Panc1 (cell line): ENCODE measurements at regions not wholly inside any gene's neighbourhood (a gene's known extent, or its start where the extent isn't known, plus 50 kb on each side); places are given as distances from the start of the nearest gene placed in this dataset.

Source experiments
- CTCF ChIP-seq: fragments of 450-650 bp; IDR thresholded peaks from 2 replicates; pipeline ENCODE4 v1.5.1; 2017; ENCODE audit warnings: mild to moderate bottlenecking
- SIN3A ChIP-seq: IDR thresholded peaks from 2 replicates; pipeline ENCODE4 v1.6.1; 2012; ENCODE audit warnings: low read depth, mild to moderate bottlenecking, low read length, moderate library complexity, borderline replicate concordance; ENCODE audit not compliant: insufficient read depth
- TF ChIP-seq, protein P1 (sequence below), 2 experiments: IDR thresholded peaks; 2 replicates each; pipeline ENCODE4 v1.6.1; 2011 to 2012; ENCODE audit warnings: low read depth in 2 of 2, control low read depth in 1 of 2, low read length in 1 of 2, mild to moderate bottlenecking in 1 of 2, moderate library complexity in 1 of 2; ENCODE audit not compliant: insufficient read depth in 1 of 2

- TF ChIP-seq CTCF (no peak), SIN3A (no peak)
- TF ChIP-seq, protein P1, sequence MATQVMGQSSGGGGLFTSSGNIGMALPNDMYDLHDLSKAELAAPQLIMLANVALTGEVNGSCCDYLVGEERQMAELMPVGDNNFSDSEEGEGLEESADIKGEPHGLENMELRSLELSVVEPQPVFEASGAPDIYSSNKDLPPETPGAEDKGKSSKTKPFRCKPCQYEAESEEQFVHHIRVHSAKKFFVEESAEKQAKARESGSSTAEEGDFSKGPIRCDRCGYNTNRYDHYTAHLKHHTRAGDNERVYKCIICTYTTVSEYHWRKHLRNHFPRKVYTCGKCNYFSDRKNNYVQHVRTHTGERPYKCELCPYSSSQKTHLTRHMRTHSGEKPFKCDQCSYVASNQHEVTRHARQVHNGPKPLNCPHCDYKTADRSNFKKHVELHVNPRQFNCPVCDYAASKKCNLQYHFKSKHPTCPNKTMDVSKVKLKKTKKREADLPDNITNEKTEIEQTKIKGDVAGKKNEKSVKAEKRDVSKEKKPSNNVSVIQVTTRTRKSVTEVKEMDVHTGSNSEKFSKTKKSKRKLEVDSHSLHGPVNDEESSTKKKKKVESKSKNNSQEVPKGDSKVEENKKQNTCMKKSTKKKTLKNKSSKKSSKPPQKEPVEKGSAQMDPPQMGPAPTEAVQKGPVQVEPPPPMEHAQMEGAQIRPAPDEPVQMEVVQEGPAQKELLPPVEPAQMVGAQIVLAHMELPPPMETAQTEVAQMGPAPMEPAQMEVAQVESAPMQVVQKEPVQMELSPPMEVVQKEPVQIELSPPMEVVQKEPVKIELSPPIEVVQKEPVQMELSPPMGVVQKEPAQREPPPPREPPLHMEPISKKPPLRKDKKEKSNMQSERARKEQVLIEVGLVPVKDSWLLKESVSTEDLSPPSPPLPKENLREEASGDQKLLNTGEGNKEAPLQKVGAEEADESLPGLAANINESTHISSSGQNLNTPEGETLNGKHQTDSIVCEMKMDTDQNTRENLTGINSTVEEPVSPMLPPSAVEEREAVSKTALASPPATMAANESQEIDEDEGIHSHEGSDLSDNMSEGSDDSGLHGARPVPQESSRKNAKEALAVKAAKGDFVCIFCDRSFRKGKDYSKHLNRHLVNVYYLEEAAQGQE (IDR thresholded peaks at IDR 0.05; ENCODE audit: insufficient read depth in 1 of 2, low read depth in 2 of 2, low read length in 1 of 2), result no peak
Observed at GRCh38 chr1:38781872-38782617, 77.5 kb downstream of the RRAGC start.
